Adipose tissue (tissue), 3 donors: ENCODE measurements at regions not wholly inside any gene's neighbourhood (a gene's known extent, or its start where the extent isn't known, plus 50 kb on each side); places are given as distances from the start of the nearest gene placed in this dataset.

Source experiments
- H3K27ac ChIP-seq: one replicate; pipeline ENCODE4 v1.5.1; 2013; ENCODE audit warnings: low read depth, low read length
- WGBS, 3 donors: extraction: QIAGEN DNeasy Blood & Tissue Kit; methylation state at CpG; one replicate each; pipeline ENCODE4 v1.1.7; 2013; 5-methylcytosine and 5-hydroxymethylcytosine counted together
- donor health status: healthy with polysubstance abuse.
- donor health status: Bipolar disorder and iron deficiency.
- donor health status: healthy.

GRCh38 chr6:14270142-14270893 is 152.7 kb downstream of the CD83 start:
- 83 to 97% (median 89%) methylated on average over 5 of the region's 5 CpGs for WGBS, 3 donors
- no peak overlapping the region for H3K27ac ChIP-seq

- WGBS, 3 donors: 59 to 82% (median 61%) methylated on average over 11 of the region's 11 CpGs
- H3K27ac ChIP-seq: no peak overlapping the region
Measured at GRCh38 chr6:14270925-14271788, 153.6 kb downstream of the CD83 start.

GRCh38 chr6:14271789-14272736 is 154.5 kb downstream of the CD83 start:
- no peak overlapping the region for H3K27ac ChIP-seq
- 63 to 87% (median 65%) methylated on average over 4 of the region's 4 CpGs for WGBS, 3 donors

GRCh38 chr6:14272737-14273085 is 155.1 kb downstream of the CD83 start:
- 92 to 100% (median 93%) methylated on average over 1 of the region's 1 CpG for WGBS, 3 donors
- no peak overlapping the region for H3K27ac ChIP-seq

- H3K27ac ChIP-seq: no peak overlapping the region
- 73 to 93% (median 85%) methylated on average over 8 of the region's 8 CpGs for WGBS, 3 donors
Measured at GRCh38 chr6:14273191-14273590, 155.6 kb downstream of the CD83 start.

- WGBS, 3 donors: 94 to 96% (median 95%) methylated on average over 6 of the region's 6 CpGs
Measured at GRCh38 chr6:14274016-14274415, 156.4 kb downstream of the CD83 start.

GRCh38 chr6:14274546-14275492 is 157.2 kb downstream of the CD83 start:
- no peak overlapping the region for H3K27ac ChIP-seq
- 86 to 88% (median 88%) methylated on average over 16 of the region's 16 CpGs for WGBS, 3 donors

More at GRCh38 chr6:14274016-14274415, 156.4 kb downstream of the CD83 start:
- no peak overlapping the region for H3K27ac ChIP-seq

GRCh38 chr6:14275493-14275851 is 157.9 kb downstream of the CD83 start:
- H3K27ac ChIP-seq: no peak overlapping the region
- WGBS, 3 donors: 44 to 75% (median 48%) methylated on average over 9 of the region's 9 CpGs

- no peak overlapping the region for H3K27ac ChIP-seq
- 39 to 59% (median 47%) methylated on average over 4 of the region's 4 CpGs for WGBS, 3 donors
Measured at GRCh38 chr6:14276071-14276470, 158.5 kb downstream of the CD83 start.

GRCh38 chr6:14276667-14277404 is 159.3 kb downstream of the CD83 start:
- 38 to 76% (median 39%) methylated on average over 4 of the region's 4 CpGs for WGBS, 3 donors
- no peak overlapping the region for H3K27ac ChIP-seq

GRCh38 chr6:14277405-14277930 is 159.9 kb downstream of the CD83 start:
- WGBS, 3 donors: 95 to 98% (median 96%) methylated on average over 2 of the region's 2 CpGs
- no peak overlapping the region for H3K27ac ChIP-seq

- 83 to 88% (median 88%) methylated on average over 5 of the region's 5 CpGs for WGBS, 3 donors
- H3K27ac ChIP-seq: no peak overlapping the region
Measured at GRCh38 chr6:14278006-14278405, 160.4 kb downstream of the CD83 start.

- H3K27ac ChIP-seq: no peak overlapping the region
- 76 to 92% (median 90%) methylated on average over 5 to 6 of the region's 6 CpGs for WGBS, 3 donors
Measured at GRCh38 chr6:14278446-14278845, 160.9 kb downstream of the CD83 start.

GRCh38 chr6:14280006-14280510 is 162.5 kb downstream of the CD83 start:
- H3K27ac ChIP-seq: no peak overlapping the region
- 87 to 95% (median 92%) methylated on average over 4 of the region's 4 CpGs for WGBS, 3 donors

GRCh38 chr6:14280766-14281293 is 163.3 kb downstream of the CD83 start:
- 96 to 97% (median 97%) methylated on average over 17 of the region's 17 CpGs for WGBS, 3 donors

More at GRCh38 chr6:14280766-14281293, 163.3 kb downstream of the CD83 start:
- H3K27ac ChIP-seq: no peak overlapping the region
